HCT116 (cell line): ENCODE measurements at regions not wholly inside any gene's neighbourhood (a gene's known extent, or its start where the extent isn't known, plus 50 kb on each side); places are given as distances from the start of the nearest gene placed in this dataset.

Source experiments
- EZH2 ChIP-seq: fragments of 200-600 bp; sonication (generic); IDR thresholded peaks from 2 replicates; pipeline ENCODE4 v1.6.1; 2017; ENCODE audit warnings: antibody characterized with exemption, mixed run types
- FOSL1 ChIP-seq: IDR thresholded peaks from 2 replicates; pipeline ENCODE4 v1.6.1; 2012; ENCODE audit warnings: low read depth
- JUND ChIP-seq: IDR thresholded peaks from 2 replicates; pipeline ENCODE4 v1.6.1; 2012
- POLR2AphosphoS5 ChIP-seq: IDR thresholded peaks from 2 replicates; pipeline ENCODE4 v1.6.1; 2011; ENCODE audit warnings: mild to moderate bottlenecking, low read depth, low read length, moderate library complexity
- RAD21 ChIP-seq: IDR thresholded peaks from 2 replicates; pipeline ENCODE4 v1.6.1; 2012; ENCODE audit warnings: low read depth, mild to moderate bottlenecking
- YY1 ChIP-seq: IDR thresholded peaks from 2 replicates; pipeline ENCODE4 v1.6.1; 2011; ENCODE audit warnings: low read length, low read depth, moderate library complexity, mild to moderate bottlenecking; ENCODE audit not compliant: insufficient replicate concordance; ENCODE audit errors: extremely low read depth
- ZFX ChIP-seq: fragments of 450-650 bp; IDR thresholded peaks from 2 replicates; pipeline ENCODE4 v1.6.1; 2017
- TF ChIP-seq, protein P1 (sequence below): IDR thresholded peaks from 2 replicates; pipeline ENCODE4 v1.6.1; 2012
- TF ChIP-seq, protein P2 (sequence below), 3 experiments: fragments of 200-600 bp in 1 of 3; sonication (generic) in 1 of 3; IDR thresholded peaks in 2 of 3; conservative IDR thresholded peaks in 1 of 3; 2 replicates each; pipeline ENCODE4 v1.5.1; 2012 to 2017; ENCODE audit warnings: low read depth in 2 of 3, low read length in 2 of 3, antibody characterized with exemption in 1 of 3, borderline replicate concordance in 1 of 3, control low read depth in 1 of 3, mild to moderate bottlenecking in 1 of 3, mixed read lengths in 1 of 3, mixed run types in 1 of 3, moderate library complexity in 1 of 3; ENCODE audit not compliant: insufficient read depth in 1 of 3

DNA sequence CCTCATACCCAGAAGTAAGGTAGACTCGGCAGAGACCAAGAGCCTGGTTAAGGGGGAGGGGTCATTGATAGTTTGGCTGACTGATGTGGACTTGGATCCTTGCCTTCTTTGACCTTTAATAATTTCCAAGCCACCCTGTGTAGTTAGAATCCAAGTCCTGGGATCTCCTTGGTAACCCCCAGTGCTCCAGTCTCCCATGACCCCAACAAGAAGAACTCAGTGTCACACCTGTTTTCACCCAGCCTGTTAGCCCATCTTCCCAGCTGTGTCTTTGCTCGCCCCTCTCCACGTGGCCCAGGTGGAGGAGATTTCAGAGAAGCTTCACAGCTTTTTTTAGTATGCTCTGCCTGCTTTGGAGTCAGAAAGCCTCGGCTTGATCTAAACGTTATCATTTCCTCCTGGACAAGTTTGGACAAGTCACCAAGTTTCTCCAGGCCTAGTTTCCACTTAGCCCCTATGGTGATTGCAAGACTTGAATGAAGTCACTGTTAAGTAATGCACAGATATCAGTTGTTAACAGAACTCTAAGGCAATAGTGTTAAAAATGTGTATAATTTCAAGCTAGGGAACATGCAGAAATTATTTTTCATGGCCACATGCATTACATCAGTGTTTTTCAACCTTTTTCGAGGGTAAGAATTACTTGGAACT is 170.0 kb downstream of the TMEM38B start:
- TF ChIP-seq RAD21 (no peak), ZFX (no peak), POLR2AphosphoS5 (no peak), FOSL1 (no peak), JUND (no peak), YY1 (no peak), EZH2 (no peak)
- TF ChIP-seq, protein P1, sequence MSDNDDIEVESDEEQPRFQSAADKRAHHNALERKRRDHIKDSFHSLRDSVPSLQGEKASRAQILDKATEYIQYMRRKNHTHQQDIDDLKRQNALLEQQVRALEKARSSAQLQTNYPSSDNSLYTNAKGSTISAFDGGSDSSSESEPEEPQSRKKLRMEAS = no peak
- TF ChIP-seq, protein P2, sequence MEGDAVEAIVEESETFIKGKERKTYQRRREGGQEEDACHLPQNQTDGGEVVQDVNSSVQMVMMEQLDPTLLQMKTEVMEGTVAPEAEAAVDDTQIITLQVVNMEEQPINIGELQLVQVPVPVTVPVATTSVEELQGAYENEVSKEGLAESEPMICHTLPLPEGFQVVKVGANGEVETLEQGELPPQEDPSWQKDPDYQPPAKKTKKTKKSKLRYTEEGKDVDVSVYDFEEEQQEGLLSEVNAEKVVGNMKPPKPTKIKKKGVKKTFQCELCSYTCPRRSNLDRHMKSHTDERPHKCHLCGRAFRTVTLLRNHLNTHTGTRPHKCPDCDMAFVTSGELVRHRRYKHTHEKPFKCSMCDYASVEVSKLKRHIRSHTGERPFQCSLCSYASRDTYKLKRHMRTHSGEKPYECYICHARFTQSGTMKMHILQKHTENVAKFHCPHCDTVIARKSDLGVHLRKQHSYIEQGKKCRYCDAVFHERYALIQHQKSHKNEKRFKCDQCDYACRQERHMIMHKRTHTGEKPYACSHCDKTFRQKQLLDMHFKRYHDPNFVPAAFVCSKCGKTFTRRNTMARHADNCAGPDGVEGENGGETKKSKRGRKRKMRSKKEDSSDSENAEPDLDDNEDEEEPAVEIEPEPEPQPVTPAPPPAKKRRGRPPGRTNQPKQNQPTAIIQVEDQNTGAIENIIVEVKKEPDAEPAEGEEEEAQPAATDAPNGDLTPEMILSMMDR (IDR thresholded peaks at IDR 0.05 in 2 of 3, conservative IDR thresholded peaks at IDR 0.05 in 1 of 3; ENCODE audit: borderline replicate concordance in 1 of 3, insufficient read depth in 1 of 3, low read depth in 2 of 3, low read length in 2 of 3) = no peak
